SK-N-MC (cell line): ENCODE measurements at regions not wholly inside any gene's neighbourhood (a gene's known extent, or its start where the extent isn't known, plus 50 kb on each side); places are given as distances from the start of the nearest gene placed in this dataset.
A peak's percentile ranks its signal among the peaks of the same experiment; 100 is the strongest.
"Not testable (repeated sequence)": the region's sequence is repeated elsewhere in the genome, so short reads cannot be mapped to it uniquely, and the experiment has no call there.

Source experiments
- DNase-seq: peaks from one replicate; pipeline ENCODE4 v3.0.0-alpha.2; 2011; ENCODE audit warnings: low read depth, low spot score
- H3K27ac ChIP-seq: fragments of 200-600 bp; sonication (generic); 2 replicates; pipeline ENCODE4 v1.5.1; 2016; ENCODE audit warnings: mixed run types
- H3K36me3 ChIP-seq: fragments of 200-600 bp; sonication (generic); 2 replicates; pipeline ENCODE4 v1.6.1; 2017; ENCODE audit warnings: antibody characterized with exemption, low read length, mixed read lengths; ENCODE audit not compliant: insufficient read depth
- H3K4me3 ChIP-seq: fragments of 200-600 bp; sonication (generic); 2 replicates; pipeline ENCODE4 v1.5.1; 2016
- H3K9ac ChIP-seq: fragments of 200-600 bp; sonication (generic); 2 replicates; pipeline ENCODE4 v1.8.0; 2017; ENCODE audit warnings: mixed run types, mixed read lengths; ENCODE audit not compliant: insufficient read length
- H3K9me3 ChIP-seq: fragments of 200-600 bp; sonication (generic); 2 replicates; pipeline ENCODE4 v1.6.1; 2017; ENCODE audit warnings: low read depth, mild to moderate bottlenecking, antibody characterized with exemption, low read length, moderate library complexity, mixed read lengths

DNA sequence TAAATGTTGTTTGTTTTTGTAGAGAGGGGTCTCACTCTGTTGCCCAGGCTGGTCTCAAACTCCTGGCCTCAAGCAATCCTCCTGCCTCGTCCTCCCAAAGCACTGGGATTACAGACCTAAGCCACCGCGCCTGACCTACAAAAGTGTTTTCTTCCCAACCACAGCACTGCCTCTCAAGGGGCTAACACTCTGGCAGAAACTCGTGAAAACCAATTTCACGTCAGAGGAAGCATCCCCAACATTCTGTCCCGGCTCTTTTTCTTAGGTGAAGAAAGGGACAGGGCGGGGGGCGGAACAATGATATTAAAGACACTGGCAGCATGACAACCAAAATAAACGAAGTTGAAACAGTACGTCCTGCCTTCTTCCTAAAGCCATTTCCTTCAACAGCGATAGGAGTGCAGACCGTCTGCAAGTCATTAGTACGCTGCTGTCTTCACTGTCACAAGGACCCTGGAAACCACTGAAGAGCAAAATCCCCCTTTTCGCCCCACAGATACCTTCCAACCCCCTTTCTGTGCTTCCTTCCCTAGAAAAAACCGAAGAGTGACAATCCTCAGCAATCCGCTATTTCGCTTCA is 79.5 kb upstream of the NBPF20 start:
- H3K4me3 ChIP-seq, H3K9ac ChIP-seq, DNase-seq, H3K36me3 ChIP-seq, H3K9me3 ChIP-seq, H3K27ac ChIP-seq: not testable (repeated sequence)

DNA sequence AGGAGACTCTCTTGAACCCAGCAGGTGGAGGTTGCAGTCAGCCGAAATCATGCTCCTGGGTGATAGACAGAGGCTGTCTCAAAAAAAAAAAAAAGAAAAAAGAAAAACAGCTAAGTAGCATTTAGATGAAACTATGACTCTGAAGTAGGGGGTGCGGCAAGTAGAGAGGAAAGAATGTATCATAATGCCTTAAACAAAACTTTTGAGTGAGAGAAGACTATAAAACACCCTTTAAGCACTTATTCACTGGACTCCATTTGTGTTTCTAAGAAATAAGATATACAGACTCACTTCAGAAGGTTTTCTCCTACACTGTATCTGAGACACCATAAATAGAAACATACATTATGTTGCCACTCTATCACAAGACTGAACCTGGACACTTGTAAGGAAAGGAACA is 78.9 kb upstream of the NBPF20 start:
- H3K36me3 ChIP-seq, H3K9ac ChIP-seq, H3K4me3 ChIP-seq, H3K9me3 ChIP-seq, H3K27ac ChIP-seq, DNase-seq: not testable (repeated sequence)

DNA sequence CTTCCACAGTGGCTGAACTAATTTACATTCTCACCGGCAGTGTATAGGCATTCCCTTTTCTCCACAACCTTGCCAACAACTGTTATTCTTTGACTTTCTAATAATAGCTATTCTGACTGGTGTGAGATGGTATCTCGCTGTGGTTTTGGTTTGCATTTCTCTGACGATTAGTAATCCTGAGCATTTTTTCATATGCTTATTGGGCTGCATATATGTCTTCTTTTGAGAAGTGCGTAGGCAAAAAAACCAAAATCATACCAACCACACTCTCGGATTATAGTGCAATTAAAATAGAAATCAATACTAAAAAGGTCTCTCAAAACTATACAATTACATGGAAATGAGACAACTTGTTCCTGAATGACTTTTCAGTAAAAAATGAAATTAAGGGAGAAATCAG is 74.8 kb upstream of the NBPF20 start:
- H3K9me3 ChIP-seq, DNase-seq, H3K36me3 ChIP-seq, H3K4me3 ChIP-seq, H3K9ac ChIP-seq, H3K27ac ChIP-seq: not testable (repeated sequence)

DNA sequence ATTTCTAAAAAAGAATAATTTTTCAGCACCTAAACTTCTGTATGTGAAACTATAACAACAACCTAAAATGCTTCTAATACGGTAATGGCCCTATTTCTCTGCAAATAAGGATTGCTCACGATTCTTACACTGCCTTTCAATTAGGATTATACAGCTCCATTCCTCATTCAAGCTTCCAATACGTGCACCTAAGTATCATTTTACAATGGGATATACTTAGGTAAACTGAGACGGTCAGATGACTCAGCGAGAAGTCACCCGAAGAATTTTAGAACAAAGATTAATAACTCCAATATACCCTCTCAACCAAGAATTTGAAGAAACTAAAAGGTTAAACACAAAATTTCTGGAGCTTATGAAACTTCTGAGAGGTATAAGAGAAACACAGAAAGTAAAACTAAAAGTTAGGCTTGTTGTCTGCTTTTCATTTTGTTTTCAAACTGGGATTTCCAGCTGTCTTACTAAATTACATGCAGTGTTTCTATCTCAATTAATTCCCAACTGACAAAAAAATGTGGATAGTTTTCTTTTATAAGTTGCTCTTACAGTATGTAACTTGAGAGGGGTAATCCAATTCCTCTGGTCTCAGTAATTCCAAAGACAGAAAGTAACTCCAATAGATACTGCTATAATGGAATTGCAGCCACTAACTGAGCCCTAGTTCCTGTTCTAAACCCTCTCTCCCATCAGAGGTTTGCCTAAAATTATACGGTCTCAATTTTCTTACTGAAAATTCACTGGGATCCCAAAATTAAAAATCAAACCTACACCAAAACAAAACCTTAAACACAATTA is 69.9 kb upstream of the NBPF20 start:
- not testable (repeated sequence) for H3K27ac ChIP-seq, H3K36me3 ChIP-seq, H3K9me3 ChIP-seq, H3K4me3 ChIP-seq, H3K9ac ChIP-seq, DNase-seq

DNA sequence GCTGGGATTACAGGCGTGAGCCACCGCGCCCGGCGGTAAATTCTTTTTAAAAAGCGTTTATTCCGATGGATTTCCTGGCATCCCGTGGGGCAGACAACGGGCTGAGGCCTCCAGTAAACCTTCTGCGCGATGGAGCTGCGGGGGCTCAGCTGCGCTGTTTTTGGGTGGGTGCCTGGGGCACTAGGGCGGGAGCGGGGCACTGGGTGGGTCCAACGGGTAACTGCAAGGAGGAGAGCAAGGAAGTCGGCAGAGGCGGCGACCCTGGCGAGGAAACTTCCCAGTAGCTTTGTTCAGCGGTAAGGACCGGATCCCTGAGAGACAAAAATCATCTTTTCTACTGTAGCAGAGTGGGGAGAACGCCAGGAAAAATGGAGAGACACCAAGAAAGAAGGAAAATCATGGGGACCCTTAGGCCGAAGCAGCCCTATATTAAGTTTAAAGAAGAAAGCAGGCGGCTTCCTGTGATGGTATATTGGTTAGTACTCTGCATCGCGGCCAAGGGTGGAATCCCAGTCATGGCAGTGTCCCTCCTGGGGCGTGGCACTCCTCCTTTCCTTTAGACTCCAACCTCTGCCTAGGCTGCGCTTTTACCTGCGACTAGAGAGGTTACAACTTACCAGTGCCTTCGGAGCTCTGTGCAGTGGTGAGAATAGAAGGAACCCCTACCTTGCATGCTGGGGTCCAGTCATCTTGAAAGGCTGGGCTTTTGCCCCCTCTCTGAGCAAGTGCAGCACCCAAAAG is 63.0 kb upstream of the NBPF20 start:
- H3K27ac ChIP-seq, H3K9ac ChIP-seq, H3K4me3 ChIP-seq, H3K9me3 ChIP-seq, H3K36me3 ChIP-seq, DNase-seq: not testable (repeated sequence)

DNA sequence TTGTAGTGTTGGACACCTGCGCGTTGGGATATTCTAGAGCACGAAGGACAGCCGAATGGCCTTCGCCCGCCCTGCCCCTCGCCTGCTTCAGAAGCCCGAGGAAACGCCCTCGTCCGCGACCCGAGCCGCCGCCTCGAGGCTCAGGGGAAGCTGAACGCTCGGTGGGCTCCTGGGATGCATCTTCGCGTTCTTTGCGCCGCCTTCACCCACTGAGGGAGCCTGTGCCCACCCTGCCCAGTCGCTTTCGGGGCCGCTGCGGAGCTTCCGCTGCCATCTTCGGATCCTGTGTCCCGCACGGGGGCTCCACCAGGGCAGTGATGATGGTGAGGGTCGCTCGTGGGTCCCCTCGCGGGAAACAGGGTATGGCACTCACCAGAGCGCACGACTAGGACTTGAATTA is 61.8 kb upstream of the NBPF20 start:
- H3K9me3 ChIP-seq, H3K36me3 ChIP-seq, H3K4me3 ChIP-seq, DNase-seq, H3K27ac ChIP-seq, H3K9ac ChIP-seq: not testable (repeated sequence)

DNA sequence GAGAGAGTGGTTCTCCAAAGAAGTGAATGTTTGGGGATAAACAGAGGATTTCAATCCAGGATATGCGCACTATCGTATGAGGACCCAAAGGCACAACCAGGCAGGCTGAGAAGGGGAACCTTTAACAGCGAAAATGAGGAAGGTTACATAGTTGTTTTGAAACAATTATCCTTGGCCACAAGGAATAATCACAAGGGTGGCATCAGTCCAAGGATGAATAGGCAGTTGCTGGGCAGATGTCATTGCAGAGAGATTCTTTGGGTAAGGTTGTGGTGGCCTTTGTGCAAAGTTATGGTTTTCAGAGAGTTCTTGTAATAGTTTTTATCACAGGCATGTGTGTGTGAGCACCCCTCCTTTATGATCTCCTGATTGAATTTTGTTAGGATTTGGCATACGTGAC is 58.9 kb upstream of the NBPF20 start:
- not testable (repeated sequence) for H3K4me3 ChIP-seq, DNase-seq, H3K27ac ChIP-seq, H3K9me3 ChIP-seq, H3K36me3 ChIP-seq, H3K9ac ChIP-seq

DNA sequence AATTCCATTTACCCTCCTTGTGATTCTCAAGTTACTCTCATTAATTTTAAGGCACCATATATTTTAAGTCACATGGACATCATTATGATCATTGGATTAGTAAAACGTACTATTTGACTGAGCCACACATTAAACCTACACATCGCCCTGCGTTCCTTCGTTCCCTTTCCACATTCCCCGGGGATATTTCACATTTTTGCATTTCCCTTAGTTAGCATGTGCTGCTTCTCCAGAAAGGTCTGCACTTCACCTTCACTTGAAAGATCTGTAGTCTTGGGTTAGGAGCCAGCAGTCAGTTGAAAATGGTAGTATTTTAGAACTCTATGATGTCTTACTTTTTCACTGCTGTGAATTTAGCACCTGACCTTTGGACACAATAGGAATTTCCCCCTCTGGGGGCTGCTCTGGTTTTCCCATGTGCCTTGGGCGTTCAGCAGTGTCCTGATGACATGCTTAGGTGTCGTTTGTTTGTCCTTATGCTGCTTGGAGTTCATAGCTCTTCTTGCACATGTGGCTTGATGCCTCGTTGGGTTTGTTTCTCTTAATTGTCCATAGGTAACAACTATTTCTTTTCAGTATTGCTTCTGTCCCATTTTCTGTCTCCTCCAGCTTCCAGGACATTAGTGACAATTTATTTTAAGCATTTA is 56.9 kb upstream of the NBPF20 start:
- H3K9me3 ChIP-seq, H3K27ac ChIP-seq, DNase-seq, H3K36me3 ChIP-seq, H3K4me3 ChIP-seq, H3K9ac ChIP-seq: not testable (repeated sequence)

DNA sequence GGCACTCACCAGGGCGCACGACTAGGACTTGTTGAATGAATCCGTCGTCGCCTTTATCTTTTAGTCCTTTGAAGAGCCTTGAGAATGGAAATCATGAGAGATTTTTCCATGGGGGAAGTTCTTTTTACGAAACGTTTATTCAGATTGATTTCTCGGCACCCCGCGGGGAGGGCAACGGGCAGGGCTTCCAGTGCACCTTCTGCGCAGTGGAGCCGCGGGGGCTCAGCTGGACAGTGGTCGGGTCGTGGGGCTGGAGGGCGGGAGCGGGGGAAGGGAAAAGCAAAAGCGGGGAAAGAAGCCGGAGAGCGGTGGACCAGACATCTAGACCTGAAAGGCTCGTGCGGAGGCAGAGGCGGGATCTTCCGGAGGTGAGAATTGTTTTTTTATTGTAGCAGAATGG is 50.6 kb upstream of the NBPF20 start:
- DNase-seq, H3K9me3 ChIP-seq, H3K36me3 ChIP-seq, H3K9ac ChIP-seq, H3K27ac ChIP-seq: not testable (repeated sequence)
- H3K4me3 ChIP-seq, result peak overlapping the region; percentile 66

DNA sequence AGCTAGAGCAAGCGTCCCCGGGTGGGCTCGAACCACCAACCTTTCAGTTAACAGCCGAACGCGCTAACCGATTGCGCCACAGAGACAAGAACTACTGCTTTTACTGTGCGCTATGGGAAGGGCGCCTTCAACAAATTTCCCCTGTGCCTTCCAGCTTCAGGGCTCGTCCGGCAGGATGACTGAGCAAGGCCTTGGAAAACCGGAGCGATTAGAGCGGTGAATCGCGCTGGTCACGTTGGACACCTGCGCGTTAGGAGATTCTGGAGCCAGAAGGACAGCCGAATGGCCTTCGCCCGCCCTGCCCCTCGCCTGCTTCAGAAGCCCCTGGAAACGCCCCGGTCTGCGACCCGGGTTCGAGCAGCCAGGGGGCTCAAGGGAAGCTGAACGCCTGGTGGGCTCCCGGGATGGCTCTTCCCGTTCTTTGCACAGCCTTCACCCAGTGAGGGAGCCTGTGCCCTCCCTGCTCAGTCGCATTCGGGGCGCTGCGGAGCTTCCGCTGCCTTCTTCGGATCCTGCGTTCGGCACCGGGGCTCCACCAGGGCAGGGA is 50.0 kb upstream of the NBPF20 start:
- not testable (repeated sequence) for H3K36me3 ChIP-seq, DNase-seq, H3K9me3 ChIP-seq, H3K27ac ChIP-seq, H3K9ac ChIP-seq
- peak overlapping the region; percentile 66 for H3K4me3 ChIP-seq
